ENCODE measurements at regions not wholly inside any gene's neighbourhood (a gene's known extent, or its start where the extent isn't known, plus 50 kb on each side); places are given as distances from the start of the nearest gene placed in this dataset.

- H3K4me3 ChIP-seq (ENCODE audit: low read depth, low read length), result no peak overlapping the region
- TF ChIP-seq CTCF (conservative IDR thresholded peaks at IDR 0.05; ENCODE audit: low read depth, low read length), result no peak
- DNase-seq (ENCODE audit: low read depth), result no peak
These were observed 243.4 kb downstream of the RDH14 start for GRCh38 chr2:18317017-18317416.

- no peak overlapping the region for H3K4me3 ChIP-seq (ENCODE audit: low read depth, low read length)
- no peak for TF ChIP-seq CTCF (conservative IDR thresholded peaks at IDR 0.05; ENCODE audit: low read depth, low read length)
- no peak for DNase-seq (ENCODE audit: low read depth)
These were observed 247.6 kb downstream of the RDH14 start for GRCh38 chr2:18312818-18313217.

GRCh38 chr2:18311420-18312195 lies 248.8 kb downstream of the RDH14 start:
- TF ChIP-seq CTCF (conservative IDR thresholded peaks at IDR 0.05; ENCODE audit: low read depth, low read length), result no peak
- H3K4me3 ChIP-seq (ENCODE audit: low read depth, low read length), result no peak overlapping the region
- no peak for DNase-seq (ENCODE audit: low read depth)

- H3K4me3 ChIP-seq (ENCODE audit: low read depth, low read length), result no peak overlapping the region
- TF ChIP-seq CTCF (conservative IDR thresholded peaks at IDR 0.05; ENCODE audit: low read depth, low read length), result no peak
- DNase-seq (ENCODE audit: low read depth), result no peak
These were observed 250.8 kb downstream of the RDH14 start for GRCh38 chr2:18309627-18310026.

- TF ChIP-seq CTCF (conservative IDR thresholded peaks at IDR 0.05; ENCODE audit: low read depth, low read length), result no peak
- no peak for DNase-seq (ENCODE audit: low read depth)
- no peak overlapping the region for H3K4me3 ChIP-seq (ENCODE audit: low read depth, low read length)
These were observed 251.3 kb downstream of the RDH14 start for GRCh38 chr2:18309188-18309587.

GRCh38 chr2:18304849-18305248 lies 255.6 kb downstream of the RDH14 start:
- no peak overlapping the region for H3K4me3 ChIP-seq (ENCODE audit: low read depth, low read length)
- no peak for TF ChIP-seq CTCF (conservative IDR thresholded peaks at IDR 0.05; ENCODE audit: low read depth, low read length)
- DNase-seq (ENCODE audit: low read depth), result peak; percentile 33

Measured in choroid plexus epithelial cell (primary cell).